Glutamatergic neuron (in vitro differentiated cells): ENCODE measurements at regions not wholly inside any gene's neighbourhood (a gene's known extent, or its start where the extent isn't known, plus 50 kb on each side); places are given as distances from the start of the nearest gene placed in this dataset.

Source experiments
- DNase-seq: peaks from one replicate; pipeline ENCODE4 v3.0.0; 2022
- H3K27ac Mint-ChIP-seq: one replicate; pipeline ENCODE4 v1.8.0; 2020; ENCODE audit warnings: mild to moderate bottlenecking, mixed read lengths, inconsistent platforms; ENCODE audit not compliant: unreplicated experiment
- H3K27me3 Mint-ChIP-seq: one replicate; pipeline ENCODE4 v1.8.0; 2020; ENCODE audit warnings: mild to moderate bottlenecking, moderate library complexity, mixed read lengths, inconsistent platforms; ENCODE audit not compliant: unreplicated experiment
- H3K36me3 Mint-ChIP-seq: one replicate; pipeline ENCODE4 v1.8.0; 2020; ENCODE audit warnings: mild to moderate bottlenecking, mixed read lengths, inconsistent platforms; ENCODE audit not compliant: unreplicated experiment
- H3K4me1 Mint-ChIP-seq: one replicate; pipeline ENCODE4 v1.8.0; 2020; ENCODE audit warnings: mild to moderate bottlenecking, low read depth, mixed read lengths, inconsistent platforms; ENCODE audit not compliant: unreplicated experiment
- H3K4me3 Mint-ChIP-seq: one replicate; pipeline ENCODE4 v1.8.0; 2020; ENCODE audit warnings: mild to moderate bottlenecking, mixed read lengths, inconsistent platforms; ENCODE audit not compliant: unreplicated experiment
- H3K9me3 Mint-ChIP-seq: one replicate; pipeline ENCODE4 v1.8.0; 2020; ENCODE audit warnings: mild to moderate bottlenecking, moderate library complexity, mixed read lengths, inconsistent platforms; ENCODE audit not compliant: unreplicated experiment
- CTCF ChIP-seq: fragments of 200-600 bp; sonication (generic); IDR thresholded peaks from one replicate; pipeline ENCODE4 v1.5.0; 2021; ENCODE audit not compliant: partially characterized antibody, unreplicated experiment

- Mint-ChIP-seq H3K36me3 (no peaks in the 10 kb centered on the region), H3K4me3 (no peak overlapping the region), H3K27ac (peak overlapping the region; percentile 77), H3K27me3 (peaks cover 1% of the 10 kb centered on the region), H3K9me3 (peaks cover 9% of the 10 kb centered on the region), H3K4me1 (peaks cover 24% of the 10 kb centered on the region)
- no peak for TF ChIP-seq CTCF
- DNase-seq = no peak
Measured at GRCh38 chr9:103530934-103531333, 535.8 kb downstream of the CYLC2 start.

GRCh38 chr9:103533318-103533717 lies 538.2 kb downstream of the CYLC2 start:
- no peak for DNase-seq
- peak overlapping the region; percentile 90 for H3K27ac Mint-ChIP-seq
- no peak for TF ChIP-seq CTCF
- no peaks in the 10 kb centered on the region for H3K36me3 Mint-ChIP-seq
- no peak overlapping the region for H3K4me3 Mint-ChIP-seq
- H3K27me3 Mint-ChIP-seq = peaks cover 1% of the 10 kb centered on the region
- peaks cover 24% of the 10 kb centered on the region for H3K4me1 Mint-ChIP-seq
- peaks cover 9% of the 10 kb centered on the region for H3K9me3 Mint-ChIP-seq

GRCh38 chr9:103537426-103537825 lies 542.3 kb downstream of the CYLC2 start:
- Mint-ChIP-seq H3K9me3 (peaks cover 10% of the 10 kb centered on the region), H3K4me1 (peaks cover 5% of the 10 kb centered on the region), H3K27ac (no peak overlapping the region), H3K4me3 (no peak overlapping the region), H3K27me3 (no peaks in the 10 kb centered on the region), H3K36me3 (peaks cover 5% of the 10 kb centered on the region)
- TF ChIP-seq CTCF = no peak
- no peak for DNase-seq

- Mint-ChIP-seq H3K9me3 (no peaks in the 10 kb centered on the region), H3K4me3 (no peak overlapping the region), H3K4me1 (peaks cover 3% of the 10 kb centered on the region), H3K27me3 (no peaks in the 10 kb centered on the region), H3K36me3 (no peaks in the 10 kb centered on the region), H3K27ac (no peak overlapping the region)
- TF ChIP-seq CTCF = no peak
- no peak for DNase-seq
Measured at GRCh38 chr9:103545260-103545659, 548.8 kb upstream of the SMC2 start.

- H3K4me1 Mint-ChIP-seq = no peaks in the 10 kb centered on the region
Measured at GRCh38 chr9:103552712-103553111, 541.4 kb upstream of the SMC2 start.

More at GRCh38 chr9:103552712-103553111, 541.4 kb upstream of the SMC2 start:
- Mint-ChIP-seq H3K27me3 (no peaks in the 10 kb centered on the region), H3K4me3 (no peak overlapping the region), H3K36me3 (no peaks in the 10 kb centered on the region), H3K9me3 (peaks cover 2% of the 10 kb centered on the region), H3K27ac (no peak overlapping the region)
- DNase-seq = no peak
- no peak for TF ChIP-seq CTCF
